ENCODE measurements at regions not wholly inside any gene's neighbourhood (a gene's known extent, or its start where the extent isn't known, plus 50 kb on each side); places are given as distances from the start of the nearest gene placed in this dataset.

DNA sequence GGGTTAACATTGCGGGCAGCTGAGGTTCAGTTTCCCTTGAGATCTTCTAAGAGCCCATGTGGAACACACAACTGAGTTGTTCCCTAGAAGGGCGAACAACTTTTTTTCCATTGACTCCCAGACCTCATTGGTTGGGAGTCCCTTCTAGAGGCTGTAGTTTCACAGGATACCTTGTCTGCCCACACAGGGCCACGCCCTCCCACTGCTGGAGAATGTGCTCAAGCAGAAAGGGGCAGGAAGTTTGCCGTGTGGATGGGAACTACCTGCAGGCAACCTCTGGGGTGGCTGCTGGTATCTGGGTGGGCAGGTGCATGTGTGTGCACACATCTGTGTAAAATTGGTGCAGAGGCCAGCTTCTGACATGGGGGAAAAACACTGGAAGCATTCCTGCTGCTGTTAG, 178.8 kb upstream of the PSMD7 start (continued):
- TF ChIP-seq, protein P1, sequence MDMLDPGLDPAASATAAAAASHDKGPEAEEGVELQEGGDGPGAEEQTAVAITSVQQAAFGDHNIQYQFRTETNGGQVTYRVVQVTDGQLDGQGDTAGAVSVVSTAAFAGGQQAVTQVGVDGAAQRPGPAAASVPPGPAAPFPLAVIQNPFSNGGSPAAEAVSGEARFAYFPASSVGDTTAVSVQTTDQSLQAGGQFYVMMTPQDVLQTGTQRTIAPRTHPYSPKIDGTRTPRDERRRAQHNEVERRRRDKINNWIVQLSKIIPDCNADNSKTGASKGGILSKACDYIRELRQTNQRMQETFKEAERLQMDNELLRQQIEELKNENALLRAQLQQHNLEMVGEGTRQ (IDR thresholded peaks at IDR 0.05; ENCODE audit: borderline replicate concordance, low read depth, low read length) = no peak

DNA sequence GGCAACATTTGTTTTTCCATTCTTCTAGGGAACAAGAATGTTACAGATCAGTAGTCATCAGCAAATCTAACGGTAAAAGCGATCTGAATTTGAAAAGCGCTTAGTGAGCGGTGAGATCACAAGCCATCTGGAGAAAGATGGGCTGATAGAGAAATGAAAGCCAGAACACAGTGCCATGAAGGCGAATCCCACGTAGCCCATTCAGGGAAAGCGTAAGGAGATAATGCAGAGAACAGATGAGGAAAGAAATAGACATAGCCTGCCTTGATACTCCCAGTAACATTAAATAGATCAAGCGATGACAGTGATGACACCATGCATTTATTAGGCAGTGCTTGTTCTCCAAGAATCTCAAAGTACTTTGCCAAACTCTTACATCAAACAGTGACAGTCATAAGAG, 183.1 kb upstream of the PSMD7 start:
- no peaks in the 10 kb centered on the region for H3K9me2 ChIP-seq
- CTCF ChIA-PET = no interaction called here
- TF ChIP-seq JUND (IDR thresholded peaks at IDR 0.05) (no peak), POLR2AphosphoS5 (IDR thresholded peaks at IDR 0.05; ENCODE audit: low read depth, low read length) (no peak), RCOR1 (IDR thresholded peaks at IDR 0.05; ENCODE audit: low read length) (no peak), FOSL2 (IDR thresholded peaks at IDR 0.05; ENCODE audit: borderline replicate concordance, low read depth) (no peak)
- TF ChIP-seq, protein P2, sequence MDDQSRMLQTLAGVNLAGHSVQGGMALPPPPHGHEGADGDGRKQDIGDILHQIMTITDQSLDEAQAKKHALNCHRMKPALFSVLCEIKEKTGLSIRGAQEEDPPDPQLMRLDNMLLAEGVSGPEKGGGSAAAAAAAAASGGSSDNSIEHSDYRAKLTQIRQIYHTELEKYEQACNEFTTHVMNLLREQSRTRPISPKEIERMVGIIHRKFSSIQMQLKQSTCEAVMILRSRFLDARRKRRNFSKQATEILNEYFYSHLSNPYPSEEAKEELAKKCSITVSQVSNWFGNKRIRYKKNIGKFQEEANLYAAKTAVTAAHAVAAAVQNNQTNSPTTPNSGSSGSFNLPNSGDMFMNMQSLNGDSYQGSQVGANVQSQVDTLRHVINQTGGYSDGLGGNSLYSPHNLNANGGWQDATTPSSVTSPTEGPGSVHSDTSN (IDR thresholded peaks at IDR 0.05) = no peak
- TF ChIP-seq, protein P3, sequence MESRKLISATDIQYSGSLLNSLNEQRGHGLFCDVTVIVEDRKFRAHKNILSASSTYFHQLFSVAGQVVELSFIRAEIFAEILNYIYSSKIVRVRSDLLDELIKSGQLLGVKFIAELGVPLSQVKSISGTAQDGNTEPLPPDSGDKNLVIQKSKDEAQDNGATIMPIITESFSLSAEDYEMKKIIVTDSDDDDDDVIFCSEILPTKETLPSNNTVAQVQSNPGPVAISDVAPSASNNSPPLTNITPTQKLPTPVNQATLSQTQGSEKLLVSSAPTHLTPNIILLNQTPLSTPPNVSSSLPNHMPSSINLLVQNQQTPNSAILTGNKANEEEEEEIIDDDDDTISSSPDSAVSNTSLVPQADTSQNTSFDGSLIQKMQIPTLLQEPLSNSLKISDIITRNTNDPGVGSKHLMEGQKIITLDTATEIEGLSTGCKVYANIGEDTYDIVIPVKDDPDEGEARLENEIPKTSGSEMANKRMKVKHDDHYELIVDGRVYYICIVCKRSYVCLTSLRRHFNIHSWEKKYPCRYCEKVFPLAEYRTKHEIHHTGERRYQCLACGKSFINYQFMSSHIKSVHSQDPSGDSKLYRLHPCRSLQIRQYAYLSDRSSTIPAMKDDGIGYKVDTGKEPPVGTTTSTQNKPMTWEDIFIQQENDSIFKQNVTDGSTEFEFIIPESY (IDR thresholded peaks at IDR 0.05; ENCODE audit: borderline replicate concordance, low read depth) = no peak

DNA sequence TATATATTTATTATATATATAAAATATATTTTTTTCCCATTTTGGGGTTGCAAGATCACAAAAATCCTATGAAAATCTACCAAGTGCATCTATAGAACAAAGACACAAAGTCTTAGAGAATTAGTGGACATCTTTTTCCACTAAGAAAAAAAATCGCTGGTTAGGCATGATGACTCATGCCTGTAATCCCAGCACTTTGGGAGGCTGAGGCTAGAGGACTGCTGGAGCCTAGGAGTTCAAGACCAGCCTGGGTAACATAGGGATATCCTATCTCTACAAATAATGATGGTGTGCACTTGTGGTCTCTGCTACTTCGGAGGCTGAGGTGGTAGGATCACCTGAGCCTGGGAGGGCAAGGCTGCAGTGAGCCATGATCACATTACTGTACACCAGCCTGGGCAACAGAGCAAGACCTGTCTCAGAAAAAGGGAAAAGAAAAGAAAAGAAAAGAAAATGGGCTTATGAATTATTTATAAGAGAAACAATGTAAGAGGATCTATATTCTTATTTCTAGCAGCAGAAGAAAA, 185.1 kb upstream of the PSMD7 start:
- no peak overlapping the region for H3K9ac ChIP-seq
- H2AFZ ChIP-seq (ENCODE audit: low read depth) = no peak overlapping the region
- POLR2A ChIA-PET = no interaction called here
- no peak for DNase-seq
- 48% methylated on average over 2 of the region's 2 CpGs for WGBS (ENCODE audit: low lambda C conversion rate)
- H3F3A ChIP-seq (replicated peaks; ENCODE audit: insufficient read depth) = no peaks in the 10 kb centered on the region
- no peaks in the 10 kb centered on the region for H3K79me2 ChIP-seq (ENCODE audit: insufficient read depth)
- H3K4me3 ChIP-seq (ENCODE audit: low read depth in 2 of 2, low read length in 1 of 2) = no peak overlapping the region
- no peaks in the 10 kb centered on the region for H3K27me3 ChIP-seq (ENCODE audit: insufficient read depth)
- H3K4me1 ChIP-seq (ENCODE audit: control insufficient read depth in 1 of 2, insufficient read depth in 2 of 2, low read depth in 1 of 2, low read length in 1 of 2) = no peaks in the 10 kb centered on the region
- H3K36me3 ChIP-seq (replicated peaks in 1 of 2; ENCODE audit: control insufficient read depth in 1 of 2, insufficient read depth in 2 of 2, low read length in 1 of 2) = no peaks in the 10 kb centered on the region
- no peaks in the 10 kb centered on the region for H4K20me1 ChIP-seq (ENCODE audit: insufficient read depth)
- CTCF ChIA-PET = no interaction called here
- H3K9me2 ChIP-seq = no peaks in the 10 kb centered on the region
- H3K27ac ChIP-seq (ENCODE audit: low read depth in 2 of 2, low read length in 1 of 2) = no peak overlapping the region
- no peaks in the 10 kb centered on the region for H3K9me3 ChIP-seq
- TF ChIP-seq, protein P2 (IDR thresholded peaks at IDR 0.05) = no peak
- TF ChIP-seq GATA2 (CRISPR knock-in tag; IDR thresholded peaks at IDR 0.05) (no peak), FOXJ3 (CRISPR knock-in tag; IDR thresholded peaks at IDR 0.05) (no peak), RXRA (IDR thresholded peaks at IDR 0.05; ENCODE audit: borderline replicate concordance, low read depth) (no peak)
- no peak overlapping the region for H3K4me2 ChIP-seq

More for the DNA sequence above, 183.1 kb upstream of the PSMD7 start:
- H3K79me2 ChIP-seq (ENCODE audit: insufficient read depth) = no peaks in the 10 kb centered on the region
- no peak overlapping the region for H2AFZ ChIP-seq (ENCODE audit: low read depth)
- no peaks in the 10 kb centered on the region for H3K27me3 ChIP-seq (ENCODE audit: insufficient read depth)
- POLR2A ChIA-PET = no interaction called here
- H3K4me3 ChIP-seq (ENCODE audit: low read depth in 2 of 2, low read length in 1 of 2) = no peak overlapping the region
- H3K36me3 ChIP-seq (replicated peaks in 1 of 2; ENCODE audit: control insufficient read depth in 1 of 2, insufficient read depth in 2 of 2, low read length in 1 of 2) = no peaks in the 10 kb centered on the region
- H3K4me2 ChIP-seq = no peak overlapping the region
- H4K20me1 ChIP-seq (ENCODE audit: insufficient read depth) = no peaks in the 10 kb centered on the region
- H3K9me3 ChIP-seq = no peaks in the 10 kb centered on the region
- no peaks in the 10 kb centered on the region for H3F3A ChIP-seq (replicated peaks; ENCODE audit: insufficient read depth)
- DNase-seq = no peak
- 68% methylated on average over 8 of the region's 8 CpGs for WGBS (ENCODE audit: low lambda C conversion rate)
- H3K4me1 ChIP-seq (ENCODE audit: control insufficient read depth in 1 of 2, insufficient read depth in 2 of 2, low read depth in 1 of 2, low read length in 1 of 2) = no peaks in the 10 kb centered on the region
- H3K9ac ChIP-seq = no peak overlapping the region
- H3K27ac ChIP-seq (ENCODE audit: low read depth in 2 of 2, low read length in 1 of 2) = no peak overlapping the region

All from SK-N-SH (cell line).